ENCODE measurements at regions not wholly inside any gene's neighbourhood (a gene's known extent, or its start where the extent isn't known, plus 50 kb on each side); places are given as distances from the start of the nearest gene placed in this dataset.

GRCh38 chr22:49555526-49555925 lies 272.1 kb downstream of the BRD1 start:
- H3K4me3 ChIP-seq (ENCODE audit: insufficient read depth, low read depth, low read length): no peak overlapping the region
- no peak overlapping the region for H4K91ac ChIP-seq (ENCODE audit: insufficient read depth, low read depth, low read length)
- H3K23ac ChIP-seq (ENCODE audit: low read depth, low read length): no peak overlapping the region
- no peaks in the 10 kb centered on the region for H4K20me1 ChIP-seq (ENCODE audit: insufficient read depth, low read length)
- H3K4me1 ChIP-seq (ENCODE audit: control insufficient read depth, insufficient read depth, low read length): no peaks in the 10 kb centered on the region
- no peak overlapping the region for H2BK15ac ChIP-seq (ENCODE audit: low read depth, low read length)
- H3K9ac ChIP-seq (ENCODE audit: low read depth, low read length): no peak overlapping the region
- H2BK20ac ChIP-seq (ENCODE audit: low read depth, low read length): no peak overlapping the region
- intact Hi-C loops (cut with micrococcal nuclease) (no loop called here), in situ Hi-C loops (cut with MboI; ENCODE audit: low sequenced_read_pairs) (no loop called here), dilution Hi-C loops (cut with HindIII; ENCODE audit: low sequenced_read_pairs, unreplicated experiment) (no loop called here)
- H4K8ac ChIP-seq (ENCODE audit: low read depth in 2 of 2, low read length in 2 of 2): no peak overlapping the region
- no peak for DNase-seq
- H3K79me1 ChIP-seq (ENCODE audit: low read depth in 1 of 2, low read length in 2 of 2): no peaks in the 10 kb centered on the region
- TF ChIP-seq CEBPB (IDR thresholded peaks at IDR 0.05; ENCODE audit: low read depth, low read length): no peak
- TF ChIP-seq RCOR1 (IDR thresholded peaks at IDR 0.05; ENCODE audit: insufficient replicate concordance, low read length): no peak
- no peak for TF ChIP-seq POLR2A (IDR thresholded peaks at IDR 0.05; ENCODE audit: low read depth, low read length)
- no peak for TF ChIP-seq RFX5 (IDR thresholded peaks at IDR 0.05; ENCODE audit: low read depth, low read length)
- no peak for TF ChIP-seq MXI1 (IDR thresholded peaks at IDR 0.05; ENCODE audit: borderline replicate concordance, low read depth, low read length)
- no peak for TF ChIP-seq MAFK (IDR thresholded peaks at IDR 0.05; ENCODE audit: low read depth, low read length)
- no peak for TF ChIP-seq RAD21 (IDR thresholded peaks at IDR 0.05; ENCODE audit: low read length)
- TF ChIP-seq, protein P1, sequence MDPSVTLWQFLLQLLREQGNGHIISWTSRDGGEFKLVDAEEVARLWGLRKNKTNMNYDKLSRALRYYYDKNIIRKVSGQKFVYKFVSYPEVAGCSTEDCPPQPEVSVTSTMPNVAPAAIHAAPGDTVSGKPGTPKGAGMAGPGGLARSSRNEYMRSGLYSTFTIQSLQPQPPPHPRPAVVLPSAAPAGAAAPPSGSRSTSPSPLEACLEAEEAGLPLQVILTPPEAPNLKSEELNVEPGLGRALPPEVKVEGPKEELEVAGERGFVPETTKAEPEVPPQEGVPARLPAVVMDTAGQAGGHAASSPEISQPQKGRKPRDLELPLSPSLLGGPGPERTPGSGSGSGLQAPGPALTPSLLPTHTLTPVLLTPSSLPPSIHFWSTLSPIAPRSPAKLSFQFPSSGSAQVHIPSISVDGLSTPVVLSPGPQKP (IDR thresholded peaks at IDR 0.05; ENCODE audit: borderline replicate concordance, low read depth, low read length): no peak
- no peak for TF ChIP-seq SMC3 (IDR thresholded peaks at IDR 0.05; ENCODE audit: low read depth, low read length)
- TF ChIP-seq, protein P2, sequence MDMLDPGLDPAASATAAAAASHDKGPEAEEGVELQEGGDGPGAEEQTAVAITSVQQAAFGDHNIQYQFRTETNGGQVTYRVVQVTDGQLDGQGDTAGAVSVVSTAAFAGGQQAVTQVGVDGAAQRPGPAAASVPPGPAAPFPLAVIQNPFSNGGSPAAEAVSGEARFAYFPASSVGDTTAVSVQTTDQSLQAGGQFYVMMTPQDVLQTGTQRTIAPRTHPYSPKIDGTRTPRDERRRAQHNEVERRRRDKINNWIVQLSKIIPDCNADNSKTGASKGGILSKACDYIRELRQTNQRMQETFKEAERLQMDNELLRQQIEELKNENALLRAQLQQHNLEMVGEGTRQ (IDR thresholded peaks at IDR 0.05; ENCODE audit: low read depth, low read length): no peak
- no peak for TF ChIP-seq CHD1 (IDR thresholded peaks at IDR 0.05; ENCODE audit: low read depth, low read length)
- H2AK5ac ChIP-seq (ENCODE audit: low read depth, low read length): no peak overlapping the region
- H3K9me1 ChIP-seq (ENCODE audit: insufficient read depth, low read length): no peaks in the 10 kb centered on the region
- ChIA-PET CTCF (no interaction called here), POLR2A (ENCODE audit: unreplicated experiment) (no interaction called here)
- no peak overlapping the region for H2BK120ac ChIP-seq (ENCODE audit: low read depth, low read length)
- H2AFZ ChIP-seq (replicated peaks; ENCODE audit: low read length, poor library complexity): no peak overlapping the region
- no peak overlapping the region for H3K56ac ChIP-seq (ENCODE audit: extremely low read depth, insufficient read depth, low read length)
- H3K36me3 ChIP-seq (ENCODE audit: control insufficient read depth, insufficient read depth, low read length): no peaks in the 10 kb centered on the region
- no peak overlapping the region for H3K27ac ChIP-seq (ENCODE audit: insufficient read depth, low read length)
- no peaks in the 10 kb centered on the region for H3K27me3 ChIP-seq (ENCODE audit: control insufficient read depth, insufficient read depth, low read length)
- no peak overlapping the region for H2BK5ac ChIP-seq (ENCODE audit: low read depth, low read length, poor library complexity, severe bottlenecking)
- BruUV-seq (replicated peaks): no TSS peak
- no peak overlapping the region for H3K14ac ChIP-seq (replicated peaks; ENCODE audit: low read depth, low read length)
- H2AK9ac ChIP-seq (replicated peaks; ENCODE audit: low read depth, low read length, poor library complexity): no peak overlapping the region
- H3K4me2 ChIP-seq (ENCODE audit: low read depth, low read length): no peak overlapping the region
- H3K4ac ChIP-seq (ENCODE audit: low read depth, low read length): no peak overlapping the region
- WGBS, 2 experiments (ENCODE audit: extremely low coverage in 2 of 2, insufficient read length in 1 of 2): 43% methylated on average over 4 of the region's 11 CpGs; no CpG with 5 or more reads in 1 of the 2 experiments
- no peak overlapping the region for H4K5ac ChIP-seq (ENCODE audit: low read depth, low read length)
- ATAC-seq (ENCODE audit: low read depth): no peak
- H3K9me3 ChIP-seq (ENCODE audit: control insufficient read depth, insufficient read depth, low read length): peaks cover 47% of the 10 kb centered on the region
- H3K18ac ChIP-seq (ENCODE audit: low read depth, low read length): no peak overlapping the region

All from IMR-90 (cell line).